ENCODE measurements at regions not wholly inside any gene's neighbourhood (a gene's known extent, or its start where the extent isn't known, plus 50 kb on each side); places are given as distances from the start of the nearest gene placed in this dataset.

DNA sequence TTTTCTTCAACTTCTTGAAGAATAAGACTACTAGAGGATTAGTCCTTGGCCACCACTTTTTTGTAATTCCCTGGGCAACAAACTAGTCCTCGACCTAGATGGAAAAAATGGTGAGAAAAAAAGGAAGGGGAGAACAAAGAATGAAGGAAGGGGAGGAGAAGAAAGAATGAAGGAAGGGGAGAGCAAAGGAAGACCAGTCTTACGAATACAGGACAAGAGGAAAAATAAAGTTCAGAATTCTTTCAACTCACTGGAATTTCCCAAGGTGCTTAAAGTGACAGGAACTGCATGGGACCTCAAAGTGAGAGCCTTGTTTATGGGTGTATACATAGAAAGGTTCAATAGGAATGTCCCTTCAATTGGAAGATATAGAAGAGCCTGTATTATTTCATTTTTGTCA is 509.3 kb upstream of the JARID2 start:
- no peak for TF ChIP-seq MXI1 (conservative IDR thresholded peaks at IDR 0.05; ENCODE audit: poor library complexity, severe bottlenecking)
- no peak for TF ChIP-seq EZH2 (IDR thresholded peaks at IDR 0.05; ENCODE audit: borderline replicate concordance, insufficient read depth, low read length, poor library complexity, severe bottlenecking)
